IMR-90 (cell line): ENCODE measurements at regions not wholly inside any gene's neighbourhood (a gene's known extent, or its start where the extent isn't known, plus 50 kb on each side); places are given as distances from the start of the nearest gene placed in this dataset.

Experiments
- ATAC-seq: fragments of 200-7000 bp; cut with Tn5 transposase; 2 replicates; pipeline ENCODE4 v1.9.1; 2020; ENCODE audit warnings: low read depth, mild to moderate bottlenecking, moderate library complexity
- BruUV-seq: library from RNA; stranded (reverse); fragments of 400-500 nt; replicated peaks from 2 replicates; lab custom pipeline; 2021; lab: Mats Ljungman, UMichigan
- CTCF ChIA-PET: fragments of 300-600 bp; formaldehyde crosslinking; extraction: SDS; loops from one replicate; lab custom pipeline; 2021; ENCODE audit warnings: antibody characterized with exemption; lab: Yijun Ruan, JAX
- POLR2A ChIA-PET: fragments of 300-600 bp; sonication (Branson Sonifier 250); formaldehyde crosslinking; loops from one replicate; lab custom pipeline; 2022; ENCODE audit warnings: antibody characterized with exemption; ENCODE audit not compliant: unreplicated experiment; lab: Charles Lee
- DNase-seq: peaks from one replicate; pipeline ENCODE4 v3.0.0; 2013
- H2AFZ ChIP-seq: replicated peaks from 2 replicates; pipeline ENCODE3; 2013; ENCODE audit warnings: low read length, mild to moderate bottlenecking; ENCODE audit not compliant: poor library complexity
- H2AK5ac ChIP-seq: 2 replicates; pipeline ENCODE4 v1.6.1; 2013; ENCODE audit warnings: low read depth, low read length, inconsistent platforms
- H2AK9ac ChIP-seq: replicated peaks from 2 replicates; pipeline ENCODE3; 2013; ENCODE audit warnings: mild to moderate bottlenecking, low read depth, low read length, moderate library complexity; ENCODE audit not compliant: poor library complexity
- H2BK120ac ChIP-seq: 2 replicates; pipeline ENCODE4 v1.6.1; 2013; ENCODE audit warnings: low read depth, low read length, inconsistent platforms
- H2BK15ac ChIP-seq: 3 replicates; pipeline ENCODE4 v1.6.1; 2013; ENCODE audit warnings: low read depth, low read length, inconsistent platforms
- H2BK20ac ChIP-seq: 2 replicates; pipeline ENCODE4 v1.6.1; 2013; ENCODE audit warnings: low read depth, mild to moderate bottlenecking, inconsistent platforms, low read length, moderate library complexity
- H2BK5ac ChIP-seq: 2 replicates; pipeline ENCODE4 v1.6.1; 2013; ENCODE audit warnings: mild to moderate bottlenecking, low read depth, low read length, inconsistent platforms; ENCODE audit not compliant: poor library complexity, severe bottlenecking
- H3K14ac ChIP-seq: replicated peaks from 2 replicates; pipeline ENCODE4 v1.6.1; 2013; ENCODE audit warnings: low read depth, low read length, inconsistent platforms
- H3K18ac ChIP-seq: 2 replicates; pipeline ENCODE4 v1.6.1; 2013; ENCODE audit warnings: low read depth, low read length, control low read depth
- H3K23ac ChIP-seq: 2 replicates; pipeline ENCODE4 v1.6.1; 2013; ENCODE audit warnings: low read depth, low read length, inconsistent platforms
- H3K27ac ChIP-seq: 2 replicates; pipeline ENCODE4 v1.5.1; 2013; ENCODE audit warnings: mild to moderate bottlenecking, control low read depth, low read length; ENCODE audit not compliant: insufficient read depth
- H3K27me3 ChIP-seq: 2 replicates; pipeline ENCODE4 v1.6.1; 2013; ENCODE audit warnings: low read length; ENCODE audit not compliant: control insufficient read depth, insufficient read depth
- H3K36me3 ChIP-seq: 2 replicates; pipeline ENCODE4 v1.6.1; 2013; ENCODE audit warnings: low read length, mixed read lengths; ENCODE audit not compliant: control insufficient read depth, insufficient read depth
- H3K4ac ChIP-seq: 2 replicates; pipeline ENCODE4 v1.6.1; 2013; ENCODE audit warnings: low read depth, low read length, inconsistent platforms
- H3K4me1 ChIP-seq: 2 replicates; pipeline ENCODE4 v1.6.1; 2013; ENCODE audit warnings: low read length, mixed read lengths; ENCODE audit not compliant: control insufficient read depth, insufficient read depth
- H3K4me2 ChIP-seq: 2 replicates; pipeline ENCODE4 v1.6.1; 2013; ENCODE audit warnings: low read depth, mild to moderate bottlenecking, control low read depth, low read length, moderate library complexity
- H3K4me3 ChIP-seq: 2 replicates; pipeline ENCODE4 v1.5.1; 2013; ENCODE audit warnings: low read depth, mild to moderate bottlenecking, control low read depth, low read length, moderate library complexity; ENCODE audit not compliant: insufficient read depth
- H3K56ac ChIP-seq: 2 replicates; pipeline ENCODE4 v1.6.1; 2013; ENCODE audit warnings: low read length, inconsistent platforms; ENCODE audit not compliant: insufficient read depth; ENCODE audit errors: extremely low read depth
- H3K79me1 ChIP-seq, 2 experiments: 2 replicates each; pipeline ENCODE4 v1.6.1; 2013; ENCODE audit warnings: low read length in 2 of 2, inconsistent platforms in 1 of 2, low read depth in 1 of 2
- H3K9ac ChIP-seq: 2 replicates; pipeline ENCODE4 v1.6.1; 2013; ENCODE audit warnings: low read depth, low read length, control low read depth
- H3K9me1 ChIP-seq: 2 replicates; pipeline ENCODE4 v1.6.1; 2013; ENCODE audit warnings: low read length, inconsistent platforms; ENCODE audit not compliant: insufficient read depth
- H3K9me3 ChIP-seq: 2 replicates; pipeline ENCODE4 v1.6.1; 2013; ENCODE audit warnings: low read length; ENCODE audit not compliant: control insufficient read depth, insufficient read depth
- H4K20me1 ChIP-seq: 2 replicates; pipeline ENCODE4 v1.6.1; 2013; ENCODE audit warnings: low read length, inconsistent platforms; ENCODE audit not compliant: insufficient read depth
- H4K5ac ChIP-seq: 2 replicates; pipeline ENCODE4 v1.6.1; 2013; ENCODE audit warnings: mild to moderate bottlenecking, low read depth, low read length, control low read depth
- H4K8ac ChIP-seq, 2 experiments: 2 replicates each; pipeline ENCODE4 v1.6.1; 2013; ENCODE audit warnings: low read depth in 2 of 2, low read length in 2 of 2, control low read depth in 1 of 2, inconsistent platforms in 1 of 2
- H4K91ac ChIP-seq: 2 replicates; pipeline ENCODE4 v1.6.1; 2013; ENCODE audit warnings: low read depth, low read length, inconsistent platforms; ENCODE audit not compliant: insufficient read depth
- MAFK ChIP-seq: IDR thresholded peaks from 2 replicates; pipeline ENCODE4 v1.6.1; 2012; ENCODE audit warnings: low read depth, low read length, improper control_type of control experiment
- MXI1 ChIP-seq: IDR thresholded peaks from 2 replicates; pipeline ENCODE4 v1.6.1; 2012; ENCODE audit warnings: low read depth, mild to moderate bottlenecking, low read length, moderate library complexity, borderline replicate concordance
- NFE2L2 ChIP-seq: fragments of 150-350 bp; IDR thresholded peaks from 2 replicates; pipeline ENCODE4 v1.6.1; 2016; ENCODE audit warnings: low read depth, mild to moderate bottlenecking, low read length
- POLR2A ChIP-seq: IDR thresholded peaks from 2 replicates; pipeline ENCODE4 v1.6.1; 2012; ENCODE audit warnings: mild to moderate bottlenecking, low read depth, low read length
- RAD21 ChIP-seq: IDR thresholded peaks from 2 replicates; pipeline ENCODE4 v1.6.1; 2012; ENCODE audit warnings: low read length, improper control_type of control experiment
- SMC3 ChIP-seq: fragments of 150-350 bp; IDR thresholded peaks from 2 replicates; pipeline ENCODE4 v1.6.1; 2016; ENCODE audit warnings: low read depth, mild to moderate bottlenecking, antibody characterized with exemption, low read length, moderate library complexity
- USF2 ChIP-seq: fragments of 150-350 bp; IDR thresholded peaks from 2 replicates; pipeline ENCODE4 v1.6.1; 2017; ENCODE audit warnings: mild to moderate bottlenecking, antibody characterized with exemption, low read length, low read depth
- WGBS, 2 experiments: methylation state at CpG; one replicate each; pipeline versions ENCODE4 v1.1.5 to v1.1.7; 2013; ENCODE audit warnings: missing lambda C conversion rate in 2 of 2; ENCODE audit not compliant: insufficient read length in 1 of 2; ENCODE audit errors: extremely low coverage in 2 of 2; 5-methylcytosine and 5-hydroxymethylcytosine counted together
- dilution Hi-C: fragments of 300-500 bp; cut with HindIII; formaldehyde crosslinking; loops from one replicate; pipeline ENCODE4 v1.14.3; 2018; ENCODE audit warnings: low sequenced_read_pairs; ENCODE audit not compliant: unreplicated experiment
- in situ Hi-C: fragments of 300-500 bp; cut with MboI; formaldehyde crosslinking; loops from 3 replicates; pipeline ENCODE4 v1.14.3; 2019; ENCODE audit warnings: low sequenced_read_pairs, inconsistent platforms, mixed read lengths
- intact Hi-C: fragments of 100-400 bp; cut with micrococcal nuclease; formaldehyde crosslinking; loops from 2 replicates; pipeline ENCODE4 v1.10.0; 2022

- no peak overlapping the region for H2BK20ac ChIP-seq
- POLR2A ChIA-PET: no interaction called here
Observed at GRCh38 chr13:70893832-70894231, 785.6 kb upstream of the KLHL1 start.

More at GRCh38 chr13:70893832-70894231, 785.6 kb upstream of the KLHL1 start:
- H4K5ac ChIP-seq: no peak overlapping the region
- no peak overlapping the region for H4K8ac ChIP-seq
- TF ChIP-seq USF2: no peak
- TF ChIP-seq NFE2L2: no peak
- no peak for TF ChIP-seq RAD21
- no peak for TF ChIP-seq POLR2A
- TF ChIP-seq MXI1: no peak
- no peak for TF ChIP-seq SMC3
- TF ChIP-seq MAFK: no peak
- no peak overlapping the region for H3K27ac ChIP-seq
- H4K20me1 ChIP-seq: no peaks in the 10 kb centered on the region
- CTCF ChIA-PET: no interaction called here
- H2BK5ac ChIP-seq: no peak overlapping the region
- no peak overlapping the region for H2BK15ac ChIP-seq
- H3K4me1 ChIP-seq: no peaks in the 10 kb centered on the region
- no peaks in the 10 kb centered on the region for H3K36me3 ChIP-seq
- H2AK5ac ChIP-seq: no peak overlapping the region
- H3K9me1 ChIP-seq: no peaks in the 10 kb centered on the region
- H3K4me3 ChIP-seq: no peak overlapping the region
- no peak overlapping the region for H3K14ac ChIP-seq
- H2BK120ac ChIP-seq: no peak overlapping the region
- H3K27me3 ChIP-seq: no peaks in the 10 kb centered on the region
- dilution Hi-C loops (no loop called here), intact Hi-C loops (no loop called here), in situ Hi-C loops (no loop called here)
- no peaks in the 10 kb centered on the region for H3K9me3 ChIP-seq
- no peaks in the 10 kb centered on the region for H3K79me1 ChIP-seq
- H3K4ac ChIP-seq: no peak overlapping the region
- no peak overlapping the region for H3K9ac ChIP-seq
- WGBS, 2 experiments: no CpG with 5 or more reads among the region's 1 CpG
- no peak overlapping the region for H3K56ac ChIP-seq
- DNase-seq (no peak), ATAC-seq (no peak)
- H4K91ac ChIP-seq: no peak overlapping the region
- H3K4me2 ChIP-seq: no peak overlapping the region
- no peak overlapping the region for H3K23ac ChIP-seq
- H3K18ac ChIP-seq: no peak overlapping the region
- no peak overlapping the region for H2AK9ac ChIP-seq
- no peak overlapping the region for H2AFZ ChIP-seq
- BruUV-seq: no TSS peak
